NCI-H2107 treated with DMSO at 0.1 percent for 48 hours (cell line): ENCODE measurements at regions not wholly inside any gene's neighbourhood (a gene's known extent, or its start where the extent isn't known, plus 50 kb on each side); places are given as distances from the start of the nearest gene placed in this dataset.
"Not testable (repeated sequence)": the region's sequence is repeated elsewhere in the genome, so short reads cannot be mapped to it uniquely, and the experiment has no call there.

Experiments used
- DNase-seq: peaks from one replicate; lab custom pipeline; 2025; ENCODE audit not compliant: unreplicated experiment; lab: John Stamatoyannopoulos, UW

GRCh38 chr16:88184566-88185355 lies 198.0 kb upstream of the ZNF469 start:
- DNase-seq, result not testable (repeated sequence)

- not testable (repeated sequence) for DNase-seq
Observed at GRCh38 chr16:88185406-88185805, 197.4 kb upstream of the ZNF469 start.

- DNase-seq, result not testable (repeated sequence)
Observed at GRCh38 chr16:88185976-88186888, 196.5 kb upstream of the ZNF469 start.

GRCh38 chr16:88186889-88187870 lies 195.6 kb upstream of the ZNF469 start:
- not testable (repeated sequence) for DNase-seq

GRCh38 chr16:88188171-88188895 lies 194.4 kb upstream of the ZNF469 start:
- DNase-seq, result not testable (repeated sequence)

- not testable (repeated sequence) for DNase-seq
Observed at GRCh38 chr16:88190592-88191095, 192.1 kb upstream of the ZNF469 start.

GRCh38 chr16:88191168-88191567 lies 191.6 kb upstream of the ZNF469 start:
- DNase-seq, result not testable (repeated sequence)

GRCh38 chr16:88192601-88193000 lies 190.2 kb upstream of the ZNF469 start:
- no peak for DNase-seq

- DNase-seq, result not testable (repeated sequence)
Observed at GRCh38 chr16:88193706-88194396, 188.9 kb upstream of the ZNF469 start.

- peak; percentile 27 for DNase-seq
Observed at GRCh38 chr16:88194397-88195268, 188.1 kb upstream of the ZNF469 start.

- no peak for DNase-seq
Observed at GRCh38 chr16:88195269-88195705, 187.5 kb upstream of the ZNF469 start.

- no peak for DNase-seq
Observed at GRCh38 chr16:88195911-88196465, 186.8 kb upstream of the ZNF469 start.

- no peak for DNase-seq
Observed at GRCh38 chr16:88196471-88197400, 186.0 kb upstream of the ZNF469 start.

- DNase-seq, result no peak
Observed at GRCh38 chr16:88197481-88198456, 185.0 kb upstream of the ZNF469 start.

- DNase-seq, result not testable (repeated sequence)
Observed at GRCh38 chr16:88198457-88199295, 184.1 kb upstream of the ZNF469 start.
